22Rv1 (cell line): ENCODE measurements at regions not wholly inside any gene's neighbourhood (a gene's known extent, or its start where the extent isn't known, plus 50 kb on each side); places are given as distances from the start of the nearest gene placed in this dataset.

Experiments
- H3K27ac ChIP-seq: fragments of 450-650 bp; 2 replicates; pipeline ENCODE4 v1.5.1; 2017
- CTCF ChIP-seq: fragments of 450-650 bp; IDR thresholded peaks from 2 replicates; pipeline ENCODE4 v1.5.1; 2017; ENCODE audit warnings: mild to moderate bottlenecking
- ZFX ChIP-seq: fragments of 450-650 bp; IDR thresholded peaks from 2 replicates; pipeline ENCODE4 v1.6.1; 2017; ENCODE audit warnings: antibody characterized with exemption, borderline replicate concordance

- no peak overlapping the region for H3K27ac ChIP-seq
- TF ChIP-seq CTCF (no peak), ZFX (no peak)
These were observed 273.6 kb downstream of the SRBD1 start for GRCh38 chr2:45337481-45337880.

GRCh38 chr2:45334205-45334604, 276.9 kb downstream of the SRBD1 start:
- no peak for TF ChIP-seq ZFX
- TF ChIP-seq CTCF: no peak

GRCh38 chr2:45332567-45332966, 278.5 kb downstream of the SRBD1 start:
- TF ChIP-seq ZFX: no peak
- TF ChIP-seq CTCF: no peak
- no peak overlapping the region for H3K27ac ChIP-seq

More at GRCh38 chr2:45334205-45334604, 276.9 kb downstream of the SRBD1 start:
- no peak overlapping the region for H3K27ac ChIP-seq

- TF ChIP-seq ZFX (no peak), CTCF (no peak)
- H3K27ac ChIP-seq: no peak overlapping the region
These were observed 279.0 kb downstream of the SRBD1 start for GRCh38 chr2:45332094-45332493.

- peak overlapping the region; percentile 65 for H3K27ac ChIP-seq
- TF ChIP-seq ZFX: no peak
- TF ChIP-seq CTCF: no peak
These were observed 279.7 kb downstream of the SRBD1 start for GRCh38 chr2:45331410-45331786.

GRCh38 chr2:45330637-45331409, 280.2 kb downstream of the SRBD1 start:
- H3K27ac ChIP-seq: peak overlapping the region; percentile 65
- no peak for TF ChIP-seq CTCF
- TF ChIP-seq ZFX: no peak

GRCh38 chr2:45330108-45330507, 281.0 kb downstream of the SRBD1 start:
- H3K27ac ChIP-seq: peak overlapping the region; percentile 65
- TF ChIP-seq ZFX (no peak), CTCF (no peak)
